HuH-7.5 (cell line): ENCODE measurements at regions not wholly inside any gene's neighbourhood (a gene's known extent, or its start where the extent isn't known, plus 50 kb on each side); places are given as distances from the start of the nearest gene placed in this dataset.

Source experiments
- DNase-seq: peaks from one replicate; pipeline ENCODE4 v3.0.0; 2011; ENCODE audit warnings: low spot score

DNA sequence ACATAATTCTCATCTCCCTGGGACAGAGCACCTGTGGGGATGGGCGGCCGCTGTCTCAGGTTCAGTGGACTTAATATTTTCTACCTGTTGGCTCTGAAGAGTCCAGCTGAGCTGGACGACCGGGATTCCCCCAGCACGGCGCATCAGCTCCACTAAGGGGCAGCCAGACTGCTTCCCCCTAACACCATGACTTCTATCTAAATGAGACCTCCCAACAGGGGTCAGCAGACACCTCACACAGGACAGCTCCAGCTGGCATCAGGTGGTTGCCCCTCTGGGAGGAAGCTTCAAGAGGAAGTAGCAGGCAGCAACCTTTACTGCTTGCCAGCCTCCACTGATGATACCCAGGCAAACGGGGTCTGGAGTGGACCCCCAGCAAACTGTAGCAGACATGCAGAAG is 226.0 kb upstream of the DSEL start:
- DNase-seq: no peak

DNA sequence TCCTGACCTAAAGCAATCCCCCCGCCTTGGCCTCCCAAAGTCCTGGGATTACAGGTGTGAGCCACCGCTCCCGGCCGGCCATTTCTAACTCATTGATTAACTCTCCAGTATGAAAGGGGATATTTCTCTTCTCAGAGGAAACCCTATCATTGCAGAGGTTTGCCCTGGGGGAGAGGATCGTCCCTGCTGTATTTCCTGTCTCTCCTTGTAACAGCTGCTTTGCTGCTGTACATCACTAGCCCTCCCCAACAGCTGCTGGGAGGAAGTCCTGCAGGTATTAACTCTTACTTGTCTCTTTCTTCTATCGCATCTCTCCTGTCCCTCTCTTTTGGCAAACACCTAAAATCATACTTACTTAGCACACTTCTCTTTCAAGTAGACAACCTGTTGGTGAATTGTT is 219.0 kb upstream of the DSEL start:
- no peak for DNase-seq

DNA sequence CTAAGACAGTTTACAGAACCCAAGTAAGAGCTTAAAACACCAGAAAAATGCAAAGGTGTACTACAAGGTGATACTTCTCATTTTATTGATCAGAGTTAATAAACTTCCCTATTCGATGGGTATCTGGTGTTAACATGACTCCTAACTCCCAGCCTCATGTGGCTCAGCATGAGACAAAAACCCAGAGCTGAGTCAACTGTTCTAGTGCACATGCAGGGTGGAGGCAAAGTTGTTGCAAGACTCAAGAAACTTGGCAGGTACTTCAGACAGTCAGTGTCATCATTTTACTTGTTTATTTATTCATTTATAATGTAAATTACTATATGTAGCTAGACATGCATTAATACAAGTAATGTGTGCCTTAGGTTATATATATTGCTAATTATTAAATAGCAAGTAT is 216.6 kb upstream of the DSEL start:
- no peak for DNase-seq

DNA sequence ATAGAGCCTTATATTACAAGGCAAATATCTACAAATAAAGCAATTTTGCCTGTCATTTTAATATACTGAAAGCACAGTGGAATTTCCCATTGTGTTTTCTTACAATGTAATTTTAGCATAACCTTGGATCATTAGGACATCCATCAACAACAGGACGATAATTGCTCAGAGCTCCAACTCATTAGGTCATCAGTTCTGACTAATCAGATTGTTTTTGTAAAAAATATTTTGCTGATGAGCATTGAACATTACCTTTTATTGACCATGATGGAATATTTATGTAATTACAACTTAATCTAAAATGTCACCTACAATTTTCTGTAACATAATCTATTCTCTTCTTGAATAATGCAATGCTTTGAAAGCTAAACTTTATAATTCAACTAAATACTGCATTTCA is 215.3 kb upstream of the DSEL start:
- DNase-seq: no peak

DNA sequence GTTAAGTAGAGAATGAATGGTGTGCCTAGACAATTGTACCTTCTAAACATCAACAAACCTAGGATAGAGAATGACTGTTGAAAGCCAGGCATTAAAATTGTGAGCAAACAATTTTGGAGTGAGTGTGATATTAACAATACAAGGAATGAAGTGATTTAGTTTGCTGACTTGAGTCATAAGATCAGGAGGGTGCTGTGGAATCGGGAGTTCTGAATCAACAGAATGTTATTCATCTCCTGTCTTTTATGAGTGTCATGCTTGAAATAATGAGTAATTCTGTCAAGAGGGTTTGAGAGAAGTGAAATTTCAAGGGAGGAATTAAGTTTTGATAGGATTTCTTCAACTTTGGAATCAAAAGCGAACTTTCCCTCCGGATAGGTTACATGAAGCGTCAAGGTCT is 214.4 kb upstream of the DSEL start:
- no peak for DNase-seq

DNA sequence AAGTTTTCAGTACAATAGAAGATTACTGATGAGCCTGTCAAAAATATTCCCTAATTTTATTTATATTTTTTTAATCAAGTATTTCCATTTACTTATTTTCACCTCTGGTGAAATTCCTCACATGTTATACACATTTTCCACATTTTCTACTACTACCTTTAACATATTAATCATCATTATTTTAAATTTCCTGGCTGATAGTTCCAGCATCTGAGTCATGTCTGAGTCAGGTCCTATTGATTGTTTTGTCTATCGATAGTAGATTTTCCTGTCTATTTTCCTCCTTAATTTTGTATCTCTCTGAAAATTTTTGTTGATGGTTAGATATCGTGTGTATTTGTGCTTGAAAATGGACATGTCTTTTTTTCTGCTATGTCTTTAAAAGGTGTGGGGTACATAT is 211.8 kb upstream of the DSEL start:
- DNase-seq: no peak

DNA sequence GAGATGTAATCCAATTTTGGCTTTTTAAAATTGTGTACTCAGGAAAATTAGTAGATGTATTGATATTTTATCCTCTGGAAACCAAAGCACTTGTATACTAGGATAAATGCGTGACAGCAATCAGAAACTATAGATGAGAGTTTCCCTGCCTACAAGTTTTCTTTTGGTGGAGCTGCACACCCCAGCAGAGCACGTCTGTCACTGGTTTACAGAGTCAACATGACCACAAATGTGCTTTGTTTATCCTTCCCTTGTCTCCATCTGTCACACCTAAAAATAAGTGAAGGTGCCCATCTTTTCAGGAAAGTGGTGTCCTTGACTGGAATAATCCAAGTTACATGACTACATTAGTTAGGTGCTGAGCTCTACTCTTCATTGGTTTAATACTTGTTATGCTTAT is 210.4 kb upstream of the DSEL start:
- DNase-seq: no peak

DNA sequence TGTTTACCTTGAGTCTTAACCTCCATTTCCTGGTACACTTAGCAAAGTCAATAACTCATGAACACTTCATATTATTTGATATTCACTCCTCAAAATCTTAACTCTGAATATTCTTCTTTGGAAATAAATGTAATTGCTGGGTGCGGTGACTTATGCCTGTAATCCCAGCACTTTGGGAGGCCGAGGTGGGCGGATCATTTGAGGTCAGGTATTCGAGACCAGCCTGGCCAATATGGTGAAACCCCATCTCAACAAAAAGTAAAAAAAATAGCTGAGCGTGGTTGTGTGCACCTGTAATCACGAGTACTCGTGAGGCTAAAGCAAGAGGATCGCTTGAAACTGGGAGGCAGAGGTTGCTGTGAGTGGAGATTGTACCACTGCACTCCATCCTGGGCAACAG is 201.3 kb upstream of the DSEL start:
- no peak for DNase-seq

DNA sequence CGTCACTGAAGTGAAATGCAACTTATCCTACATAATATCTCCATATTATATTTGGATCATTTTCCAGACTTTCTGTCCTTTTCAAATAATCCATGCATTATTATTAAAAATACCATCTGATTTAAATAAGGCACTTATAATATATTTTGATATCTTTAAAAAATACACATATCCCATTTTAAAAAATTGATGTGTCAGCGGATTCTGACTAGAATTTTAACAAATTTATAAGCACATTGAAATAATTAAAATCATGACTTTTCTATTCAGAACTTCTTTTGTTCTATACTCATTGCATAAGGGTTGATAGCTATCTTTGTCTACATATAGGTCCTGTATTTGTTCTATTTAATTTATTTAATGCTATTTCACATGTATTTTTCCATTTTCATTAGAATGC is 199.0 kb upstream of the DSEL start:
- no peak for DNase-seq

DNA sequence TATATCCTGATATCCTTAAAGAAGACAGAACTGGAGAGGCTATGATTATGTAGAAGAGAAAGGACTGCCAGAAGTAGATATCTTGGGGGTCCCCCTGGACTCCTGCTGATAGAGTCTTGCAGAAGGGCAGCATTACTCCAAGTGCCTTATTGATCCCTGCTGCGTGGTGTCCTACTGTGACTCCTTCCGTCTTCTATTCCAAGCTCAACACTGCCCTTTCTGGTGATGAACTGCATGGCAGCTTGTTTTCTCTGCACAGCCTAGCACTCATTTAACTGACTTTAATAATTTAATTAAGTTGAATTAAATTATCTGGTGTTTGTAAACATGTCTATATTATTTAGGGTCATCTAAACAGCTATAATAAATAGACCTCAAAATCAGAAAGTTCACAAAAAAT is 194.1 kb upstream of the DSEL start:
- DNase-seq: no peak

DNA sequence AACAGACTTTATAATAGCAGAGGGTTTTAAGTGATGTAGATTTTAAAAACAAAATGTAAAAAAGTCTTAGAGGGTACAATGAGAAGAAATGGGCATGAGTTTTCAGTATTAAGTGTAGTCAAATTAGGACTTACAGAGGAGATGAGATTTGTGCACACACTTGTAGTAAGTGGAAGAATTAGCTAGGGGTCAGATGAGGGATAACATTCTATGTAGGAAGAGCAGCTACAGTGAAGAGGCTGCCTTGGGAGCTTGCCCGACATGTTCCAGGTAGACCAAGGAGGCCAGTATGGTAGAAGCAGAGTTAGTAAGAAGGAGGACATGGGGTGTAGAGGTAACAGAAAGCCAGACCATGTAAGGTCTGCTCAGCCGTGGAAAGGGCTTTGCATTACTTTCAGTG is 189.2 kb upstream of the DSEL start:
- DNase-seq: no peak

DNA sequence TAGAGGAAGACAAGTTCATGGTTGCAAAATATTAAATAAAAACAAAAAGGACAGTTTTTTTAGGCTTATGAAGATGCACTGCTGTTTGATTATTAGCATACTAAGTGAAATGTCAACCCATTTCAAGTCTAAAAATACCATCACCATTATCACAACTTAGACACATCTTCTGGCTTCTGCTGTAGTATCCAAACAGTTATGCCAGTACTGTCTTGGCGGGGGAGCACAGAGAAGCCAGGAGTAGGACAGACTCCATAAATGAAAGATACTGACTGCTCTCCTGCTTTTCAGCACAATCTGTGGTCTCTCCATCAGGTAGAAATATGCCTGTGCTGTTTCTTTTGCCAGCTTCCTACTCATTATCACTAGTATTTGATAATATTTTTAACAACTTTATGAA is 179.2 kb upstream of the DSEL start:
- DNase-seq: no peak

DNA sequence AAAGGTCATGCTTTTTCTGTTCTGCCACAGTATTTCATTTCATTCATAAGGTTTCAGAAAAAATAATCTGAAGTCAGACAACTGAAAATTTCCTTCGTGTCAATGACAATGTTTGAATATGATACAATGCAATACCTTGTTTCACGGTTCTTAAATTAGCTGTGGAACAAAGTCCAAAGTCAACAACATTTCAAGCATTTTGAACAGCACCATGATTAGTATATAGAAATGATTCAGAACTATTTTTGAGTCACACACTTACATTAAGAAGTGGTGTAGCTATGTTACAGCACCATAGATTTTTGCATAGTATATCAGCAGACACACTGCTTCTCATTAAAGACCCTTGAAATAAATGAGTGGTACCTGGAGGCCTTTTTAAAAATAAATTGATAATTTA is 178.3 kb upstream of the DSEL start:
- DNase-seq: no peak

DNA sequence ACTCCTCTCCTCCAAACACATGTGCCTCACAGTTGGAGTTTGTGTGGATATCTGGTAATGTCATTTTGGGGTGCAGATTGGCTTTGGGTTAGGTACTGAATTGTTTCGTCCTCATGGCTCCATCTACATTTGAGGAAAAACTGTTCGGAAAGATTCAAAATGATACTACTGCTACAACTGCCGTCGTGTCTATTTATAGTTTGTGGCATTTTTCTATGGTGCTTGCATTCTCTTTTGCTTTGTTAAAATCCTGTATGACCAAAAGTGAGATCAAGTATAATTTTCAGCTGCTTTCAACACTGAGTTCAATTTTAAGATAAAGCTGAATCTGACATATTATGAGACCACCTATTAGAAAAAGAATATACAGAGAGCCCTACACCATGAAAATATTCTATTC is 176.3 kb upstream of the DSEL start:
- no peak for DNase-seq

DNA sequence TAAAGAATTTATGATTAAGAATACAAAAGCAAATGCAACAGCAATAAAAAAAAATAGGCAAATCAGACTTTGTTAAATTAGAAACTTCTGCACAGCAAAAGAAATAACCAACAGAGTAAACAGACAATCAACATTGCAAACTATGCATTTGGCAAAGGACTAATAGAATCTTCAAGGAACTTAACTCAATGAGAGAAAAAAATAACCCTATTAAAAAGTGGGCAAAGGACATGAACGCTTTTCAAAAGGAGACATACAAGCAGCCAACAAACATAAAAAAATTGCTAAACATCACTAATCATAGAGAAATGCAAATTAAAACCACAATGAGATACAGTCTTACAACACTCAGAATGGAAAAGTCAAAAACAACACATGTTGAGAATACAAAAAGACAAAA is 166.0 kb upstream of the DSEL start:
- DNase-seq: no peak

DNA sequence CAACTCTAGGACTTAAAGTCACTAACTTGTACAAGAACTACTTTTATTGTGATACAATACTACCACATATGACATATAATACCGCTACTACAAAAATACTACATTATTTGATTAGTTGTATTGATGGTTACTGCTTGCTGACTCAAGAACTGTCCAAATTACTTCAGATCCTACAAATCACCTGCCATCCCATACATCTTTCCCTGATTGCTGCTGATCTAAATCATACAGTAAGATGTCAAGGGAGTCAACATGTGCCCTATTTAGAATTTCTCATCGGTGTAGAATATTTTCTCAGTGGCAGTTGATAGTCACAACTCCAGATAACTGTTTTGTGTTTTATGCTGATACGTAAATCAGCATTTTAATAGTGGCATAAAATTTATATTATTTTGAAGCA is 161.0 kb upstream of the DSEL start:
- no peak for DNase-seq

DNA sequence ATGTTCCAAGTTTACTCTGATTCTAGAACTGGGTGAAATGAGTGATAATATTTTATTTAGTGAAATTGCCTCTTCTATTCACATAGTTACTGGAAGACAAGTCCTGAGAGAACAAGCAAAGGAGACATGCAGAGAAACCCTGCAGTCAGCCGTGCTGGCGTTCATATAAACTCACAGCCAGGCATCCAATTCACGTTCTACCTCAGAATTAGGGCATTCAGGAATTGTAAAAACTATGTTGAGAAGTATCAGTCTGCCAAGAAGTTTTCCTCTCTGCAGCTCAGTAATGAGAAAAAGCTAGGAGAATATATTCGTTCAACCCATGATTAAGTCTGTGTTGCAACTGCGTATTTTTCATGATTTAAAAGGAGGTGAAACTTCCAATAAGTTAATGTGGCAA is 156.2 kb upstream of the DSEL start:
- DNase-seq: no peak

DNA sequence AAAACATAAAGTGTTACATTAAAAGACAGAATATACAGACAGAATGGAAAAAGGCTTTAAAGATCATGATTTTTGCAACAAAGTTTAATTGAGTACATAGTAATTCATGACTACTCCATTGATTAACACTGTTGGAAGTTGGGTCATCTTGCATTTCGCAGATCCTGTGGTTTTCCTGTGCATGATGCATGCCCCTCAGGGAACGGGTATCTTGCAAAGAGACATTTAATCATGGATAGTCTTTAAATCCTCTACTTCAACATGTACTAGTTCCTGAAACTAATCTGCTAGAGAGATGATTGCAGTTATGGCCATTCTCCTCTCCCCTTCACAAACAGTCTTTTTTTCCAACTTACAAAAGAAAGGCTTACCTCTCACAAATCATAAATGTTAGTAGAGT is 155.6 kb upstream of the DSEL start:
- no peak for DNase-seq

DNA sequence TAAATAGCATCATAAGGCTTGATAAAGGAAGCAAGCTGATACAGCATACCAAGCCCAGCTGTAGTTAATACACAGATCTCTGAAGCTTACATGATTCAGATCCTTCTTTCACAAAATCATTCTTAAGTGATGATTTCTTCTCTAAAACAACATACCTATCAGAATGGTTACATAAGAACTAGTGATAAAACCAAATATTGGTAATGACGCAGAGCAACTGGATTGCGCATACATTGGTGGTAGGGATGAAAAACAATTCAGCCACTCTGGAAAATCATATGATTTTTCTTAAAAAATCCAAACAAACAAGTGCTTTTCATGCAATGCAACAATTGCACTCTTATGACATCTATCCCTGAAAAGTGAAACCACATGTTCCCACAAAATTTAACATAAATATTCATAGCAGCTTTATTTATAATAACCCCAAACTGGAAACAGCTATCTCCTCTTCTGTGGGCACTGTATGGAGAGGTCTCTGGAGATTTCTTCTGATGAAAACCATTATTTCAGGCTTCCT is 153.6 kb upstream of the DSEL start:
- no peak for DNase-seq

DNA sequence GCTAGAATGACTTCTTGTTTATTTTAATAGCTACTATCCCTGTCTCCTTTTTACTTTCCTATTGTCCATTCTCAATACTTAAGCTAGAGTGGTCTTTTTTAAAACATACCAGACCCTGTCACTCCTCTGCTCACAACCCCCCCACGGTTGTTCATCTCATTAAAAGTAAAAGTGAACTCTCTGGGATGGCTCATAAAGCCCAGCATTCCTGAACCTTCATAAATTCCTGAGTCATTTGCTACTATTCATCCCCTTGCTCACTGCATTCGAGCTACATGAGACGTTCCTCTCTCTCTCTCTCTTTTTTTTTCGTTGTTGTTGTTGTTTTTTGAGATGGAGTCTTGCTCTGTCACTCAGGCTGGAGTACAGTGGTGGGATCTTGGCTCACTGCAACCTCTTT is 148.7 kb upstream of the DSEL start:
- DNase-seq: no peak

DNA sequence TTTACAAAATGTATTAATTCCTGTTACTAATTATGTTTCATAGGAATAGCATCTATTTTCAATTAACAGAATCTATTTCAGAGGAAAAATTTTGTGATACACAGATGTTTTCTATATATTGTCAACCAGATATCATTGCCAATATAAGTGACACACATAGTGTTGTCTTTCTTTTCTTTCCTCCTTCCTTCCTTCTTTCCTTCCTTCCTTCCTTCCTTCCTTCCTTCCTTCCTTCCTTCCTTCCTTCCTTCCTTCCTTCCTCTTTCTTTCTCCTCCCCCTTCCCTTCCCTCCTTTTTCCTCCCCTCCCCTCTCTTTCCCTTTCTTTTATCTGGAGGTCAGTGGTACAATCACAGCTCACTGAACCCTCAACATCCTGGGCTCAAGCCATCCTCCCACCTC is 146.5 kb upstream of the DSEL start:
- no peak for DNase-seq

DNA sequence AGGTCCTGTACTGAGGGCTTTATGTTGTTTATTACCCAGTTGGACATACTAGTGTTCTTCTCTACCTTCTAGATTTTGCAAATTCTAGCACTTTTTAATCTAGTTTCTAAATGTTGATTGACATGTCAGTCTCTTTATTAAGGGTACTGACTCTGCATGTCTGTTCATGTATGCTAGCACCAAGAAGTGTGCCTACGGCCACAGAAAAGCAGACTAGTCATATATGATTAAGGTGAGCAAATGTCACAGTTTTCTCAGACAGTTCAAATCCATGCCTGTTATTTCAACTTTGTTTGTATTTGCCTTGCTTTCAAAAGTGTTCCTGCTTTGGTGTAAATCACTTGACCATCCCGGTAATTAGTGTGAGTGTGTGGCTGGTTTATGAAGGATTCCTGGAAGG is 145.0 kb upstream of the DSEL start:
- no peak for DNase-seq

DNA sequence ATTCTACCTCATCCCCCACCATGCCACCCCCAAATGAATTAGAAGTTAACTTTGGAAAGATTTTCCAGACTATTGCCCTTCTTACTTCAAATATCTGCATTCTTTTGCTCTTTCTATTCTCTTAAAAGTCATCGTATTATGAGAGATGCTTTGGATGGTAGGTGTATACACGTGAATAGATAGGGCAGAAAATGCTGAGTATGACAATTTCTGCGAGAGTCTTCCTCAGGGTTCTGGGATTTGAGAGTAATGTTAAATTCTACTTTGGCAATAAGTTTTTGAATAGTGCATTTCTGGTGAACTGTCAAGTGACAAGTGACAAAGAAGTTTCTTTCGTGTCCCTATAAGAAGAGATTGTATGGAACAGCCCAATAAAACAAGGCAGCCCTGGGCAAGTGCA is 137.6 kb upstream of the DSEL start:
- no peak for DNase-seq

DNA sequence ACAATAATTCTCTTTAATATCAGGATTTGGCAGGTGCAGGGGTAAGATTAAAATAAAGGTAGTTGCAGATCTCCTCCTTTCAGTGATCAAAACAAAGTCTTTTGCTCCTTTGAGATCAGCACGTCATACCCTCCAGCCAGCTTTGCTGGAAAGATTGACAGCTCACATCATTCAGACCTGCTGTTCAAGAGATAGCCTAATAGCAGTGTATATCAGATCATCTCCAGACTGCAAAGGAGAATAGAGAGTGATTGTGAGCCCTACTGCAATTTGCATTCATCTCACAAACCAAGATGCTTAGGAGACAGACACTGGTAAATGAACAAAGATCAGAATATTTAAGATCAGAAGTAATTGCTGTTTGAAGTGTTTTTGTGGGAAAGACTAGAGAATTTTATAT is 135.8 kb upstream of the DSEL start:
- no peak for DNase-seq

DNA sequence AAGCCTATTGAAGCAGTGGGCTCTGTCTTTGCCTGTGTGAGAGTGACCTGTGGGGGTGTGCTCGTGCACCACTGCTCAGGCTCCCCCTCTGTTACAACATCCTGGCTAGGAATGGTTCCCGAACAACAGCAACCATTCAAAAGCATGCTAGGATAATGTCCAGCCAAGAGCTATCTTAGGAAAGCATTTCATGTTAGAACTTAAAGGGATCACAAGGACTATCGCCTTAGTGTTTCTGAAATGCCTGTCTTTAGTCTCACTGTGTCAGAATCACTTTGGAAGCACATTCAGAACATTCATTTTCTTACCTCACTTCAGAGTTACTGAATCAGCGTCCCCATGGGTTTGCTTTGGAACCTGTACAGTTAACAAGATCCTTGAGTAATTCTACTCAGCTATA is 134.9 kb upstream of the DSEL start:
- no peak for DNase-seq
